ENCODE measurements at regions not wholly inside any gene's neighbourhood (a gene's known extent, or its start where the extent isn't known, plus 50 kb on each side); places are given as distances from the start of the nearest gene placed in this dataset.

GRCh38 chr13:40207001-40207478, 459.4 kb downstream of the FOXO1 start:
- CTCF ChIA-PET: no interaction called here

More at GRCh38 chr13:40207001-40207478, 459.4 kb downstream of the FOXO1 start:
- H3K9me3 Mint-ChIP-seq: peaks cover 6% of the 10 kb centered on the region
- no peak overlapping the region for H3K4me3 Mint-ChIP-seq
- TF ChIP-seq ZSCAN18 (CRISPR knock-in tag; IDR thresholded peaks at IDR 0.05) (no peak), CREB1 (CRISPR knock-in tag; IDR thresholded peaks at IDR 0.05) (no peak), GABPB1 (CRISPR knock-in tag; IDR thresholded peaks at IDR 0.05) (no peak), NFATC4 (CRISPR knock-in tag; IDR thresholded peaks at IDR 0.05) (no peak), CREM (CRISPR knock-in tag; IDR thresholded peaks at IDR 0.05) (no peak), TEAD4 (CRISPR knock-in tag; IDR thresholded peaks at IDR 0.05) (no peak), ZNF263 (CRISPR knock-in tag; IDR thresholded peaks at IDR 0.05; ENCODE audit: low read depth) (no peak), JUN (CRISPR knock-in tag; IDR thresholded peaks at IDR 0.05) (no peak), HMGA2 (CRISPR knock-in tag; IDR thresholded peaks at IDR 0.05) (no peak), KAT7 (CRISPR knock-in tag; IDR thresholded peaks at IDR 0.05; ENCODE audit: borderline replicate concordance) (no peak), NFE2L1 (CRISPR knock-in tag; IDR thresholded peaks at IDR 0.05) (no peak), ZNF425 (CRISPR knock-in tag; conservative IDR thresholded peaks at IDR 0.05) (no peak), GRHL2 (CRISPR knock-in tag; IDR thresholded peaks at IDR 0.05; ENCODE audit: insufficient replicate concordance, severe bottlenecking) (no peak), ARID4B (CRISPR knock-in tag; IDR thresholded peaks at IDR 0.05; ENCODE audit: borderline replicate concordance) (no peak), NFYB (CRISPR knock-in tag; conservative IDR thresholded peaks at IDR 0.05; ENCODE audit: low read depth) (no peak), AFF4 (CRISPR knock-in tag; IDR thresholded peaks at IDR 0.05; ENCODE audit: borderline replicate concordance) (no peak), RORB (CRISPR knock-in tag; IDR thresholded peaks at IDR 0.05) (no peak)
- no peak for DNase-seq (ENCODE audit: low spot score)
- H3K36me3 Mint-ChIP-seq: no peaks in the 10 kb centered on the region
- H3K27ac Mint-ChIP-seq: no peak overlapping the region
- no peaks in the 10 kb centered on the region for H3K27me3 Mint-ChIP-seq (ENCODE audit: low read depth)
- ATAC-seq: no peak
- POLR2A ChIA-PET: no interaction called here
- H3K4me1 Mint-ChIP-seq: peaks cover 3% of the 10 kb centered on the region
